HEK293T (cell line): ENCODE measurements at regions not wholly inside any gene's neighbourhood (a gene's known extent, or its start where the extent isn't known, plus 50 kb on each side); places are given as distances from the start of the nearest gene placed in this dataset.

Experiments
- CTCF ChIA-PET: fragments of 350-600 bp; formaldehyde crosslinking; extraction: SDS; loops from one replicate; lab custom pipeline; 2021; ENCODE audit warnings: antibody characterized with exemption, inconsistent platforms; lab: Yijun Ruan, JAX
- POLR2A ChIA-PET: fragments of 350-600 bp; formaldehyde crosslinking; extraction: SDS; loops from one replicate; lab custom pipeline; 2020; ENCODE audit warnings: antibody characterized with exemption, inconsistent platforms; lab: Yijun Ruan, JAX
- DNase-seq: peaks from one replicate; pipeline ENCODE4 v3.0.0; 2012; ENCODE audit warnings: mixed read lengths; ENCODE audit errors: extremely low spot score
- ARNT ChIP-seq: fragments of 450-650 bp; IDR thresholded peaks from 2 replicates; pipeline ENCODE4 v1.6.1; 2017; ENCODE audit warnings: mild to moderate bottlenecking
- BHLHE40 ChIP-seq: fragments of 450-650 bp; IDR thresholded peaks from 2 replicates; pipeline ENCODE4 v1.6.1; 2016; ENCODE audit warnings: mild to moderate bottlenecking, moderate library complexity, borderline replicate concordance
- CTBP1 ChIP-seq: fragments of 450-650 bp; IDR thresholded peaks from 2 replicates; pipeline ENCODE4 v1.6.1; 2016; ENCODE audit warnings: borderline replicate concordance
- ELF4 ChIP-seq: fragments of 450-650 bp; IDR thresholded peaks from 2 replicates; pipeline ENCODE4 v1.6.1; 2017; ENCODE audit warnings: antibody characterized with exemption
- FOXA1 ChIP-seq: fragments of 450-650 bp; IDR thresholded peaks from 2 replicates; pipeline ENCODE4 v1.6.1; 2016; ENCODE audit warnings: mild to moderate bottlenecking
- FOXK2 ChIP-seq: fragments of 450-650 bp; IDR thresholded peaks from 2 replicates; pipeline ENCODE4 v1.6.1; 2016; ENCODE audit warnings: mild to moderate bottlenecking
- FOXM1 ChIP-seq: fragments of 450-650 bp; IDR thresholded peaks from 2 replicates; pipeline ENCODE4 v1.6.1; 2017; ENCODE audit warnings: mild to moderate bottlenecking, borderline replicate concordance
- HDGF ChIP-seq: fragments of 450-650 bp; IDR thresholded peaks from 2 replicates; pipeline ENCODE4 v1.6.1; 2017; ENCODE audit warnings: antibody characterized with exemption, borderline replicate concordance
- L3MBTL2 ChIP-seq: fragments of 450-650 bp; conservative IDR thresholded peaks from 2 replicates; pipeline ENCODE4 v1.6.1; 2016; ENCODE audit warnings: mild to moderate bottlenecking
- LEF1 ChIP-seq: fragments of 450-650 bp; IDR thresholded peaks from 2 replicates; pipeline ENCODE4 v1.6.1; 2017; ENCODE audit warnings: mild to moderate bottlenecking, borderline replicate concordance
- NFRKB ChIP-seq: fragments of 450-650 bp; IDR thresholded peaks from 2 replicates; pipeline ENCODE4 v1.6.1; 2016; ENCODE audit warnings: mild to moderate bottlenecking, moderate library complexity
- SP1 ChIP-seq: fragments of 450-650 bp; IDR thresholded peaks from 2 replicates; pipeline ENCODE4 v1.6.1; 2017
- SUZ12 ChIP-seq: fragments of 450-650 bp; IDR thresholded peaks from 2 replicates; pipeline ENCODE4 v1.6.1; 2016; ENCODE audit warnings: mild to moderate bottlenecking
- TARDBP ChIP-seq: fragments of 450-650 bp; IDR thresholded peaks from 2 replicates; pipeline ENCODE4 v1.6.1; 2016
- ZNF384 ChIP-seq: fragments of 450-650 bp; IDR thresholded peaks from 2 replicates; pipeline ENCODE4 v1.6.1; 2016
- TF ChIP-seq, protein P1 (sequence below): fragments of 450-650 bp; IDR thresholded peaks from 2 replicates; pipeline ENCODE4 v1.6.1; 2016

DNA sequence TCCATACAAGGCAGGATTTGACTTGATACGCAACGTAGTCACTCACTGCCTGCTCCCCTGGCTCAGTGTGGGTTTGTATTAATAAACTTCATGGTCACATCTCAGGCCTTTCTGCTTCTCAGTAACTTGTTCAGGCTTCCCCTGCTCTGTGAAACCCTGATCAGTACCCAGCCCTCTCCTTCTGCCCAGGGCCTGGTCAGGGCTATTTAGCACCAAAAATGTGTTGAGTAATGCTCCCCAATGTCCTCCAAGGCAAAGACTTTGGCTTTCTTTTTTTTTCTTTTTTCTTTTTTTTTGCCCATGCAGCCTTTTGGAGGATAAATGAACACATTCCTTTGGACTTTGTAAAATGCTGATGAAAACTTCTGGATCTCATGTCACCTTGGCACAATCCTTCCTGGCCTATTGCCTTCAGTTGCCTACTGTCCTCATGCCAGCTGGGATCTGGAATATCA lies 399.2 kb upstream of the KLF4 start:
- POLR2A ChIA-PET, result no interaction called here
- no peak for DNase-seq
- TF ChIP-seq NFRKB (no peak), HDGF (no peak), TARDBP (no peak), FOXA1 (no peak), FOXM1 (no peak), ZNF384 (no peak), FOXK2 (no peak), CTBP1 (no peak), LEF1 (no peak), ELF4 (no peak), BHLHE40 (no peak), SP1 (no peak), L3MBTL2 (no peak), SUZ12 (no peak), ARNT (no peak)
- TF ChIP-seq, protein P1, sequence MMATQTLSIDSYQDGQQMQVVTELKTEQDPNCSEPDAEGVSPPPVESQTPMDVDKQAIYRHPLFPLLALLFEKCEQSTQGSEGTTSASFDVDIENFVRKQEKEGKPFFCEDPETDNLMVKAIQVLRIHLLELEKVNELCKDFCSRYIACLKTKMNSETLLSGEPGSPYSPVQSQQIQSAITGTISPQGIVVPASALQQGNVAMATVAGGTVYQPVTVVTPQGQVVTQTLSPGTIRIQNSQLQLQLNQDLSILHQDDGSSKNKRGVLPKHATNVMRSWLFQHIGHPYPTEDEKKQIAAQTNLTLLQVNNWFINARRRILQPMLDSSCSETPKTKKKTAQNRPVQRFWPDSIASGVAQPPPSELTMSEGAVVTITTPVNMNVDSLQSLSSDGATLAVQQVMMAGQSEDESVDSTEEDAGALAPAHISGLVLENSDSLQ, result no peak
- CTCF ChIA-PET, result no interaction called here

DNA sequence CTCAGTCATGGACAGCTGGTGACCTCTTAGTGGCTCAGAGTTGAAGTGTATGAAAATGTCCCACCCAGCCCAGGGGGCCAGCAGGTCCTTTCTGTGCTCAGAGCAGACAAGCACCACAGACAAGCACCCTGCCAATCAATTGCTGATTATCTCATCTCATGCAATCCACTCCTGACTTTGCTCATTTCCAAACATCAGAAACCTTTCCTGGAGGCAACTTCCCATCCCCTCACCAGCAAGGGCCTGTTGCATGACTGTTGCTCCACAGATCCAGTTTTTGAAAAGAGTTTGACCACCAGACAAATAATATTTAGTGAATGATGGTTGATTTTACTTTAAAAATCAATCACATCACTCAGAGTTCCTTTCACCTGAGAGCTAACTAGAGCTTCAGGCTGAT lies 397.3 kb upstream of the KLF4 start:
- no peak for DNase-seq
- TF ChIP-seq BHLHE40, result no peak
- TF ChIP-seq L3MBTL2, result no peak
- no peak for TF ChIP-seq ZNF384
- TF ChIP-seq CTBP1, result no peak
- no peak for TF ChIP-seq ARNT
- no peak for TF ChIP-seq FOXK2
- TF ChIP-seq FOXM1, result no peak
- no peak for TF ChIP-seq HDGF
- ChIA-PET CTCF (interaction anchor here (0.6 kb wide), 1 partner anchor 762 kb away, joined by 3 read pairs; no protein-coding TSS in a partner anchor), POLR2A (interaction anchor here (0.7 kb wide), 1 partner anchor 155 kb away, joined by 3 read pairs; no protein-coding TSS in a partner anchor)

DNA sequence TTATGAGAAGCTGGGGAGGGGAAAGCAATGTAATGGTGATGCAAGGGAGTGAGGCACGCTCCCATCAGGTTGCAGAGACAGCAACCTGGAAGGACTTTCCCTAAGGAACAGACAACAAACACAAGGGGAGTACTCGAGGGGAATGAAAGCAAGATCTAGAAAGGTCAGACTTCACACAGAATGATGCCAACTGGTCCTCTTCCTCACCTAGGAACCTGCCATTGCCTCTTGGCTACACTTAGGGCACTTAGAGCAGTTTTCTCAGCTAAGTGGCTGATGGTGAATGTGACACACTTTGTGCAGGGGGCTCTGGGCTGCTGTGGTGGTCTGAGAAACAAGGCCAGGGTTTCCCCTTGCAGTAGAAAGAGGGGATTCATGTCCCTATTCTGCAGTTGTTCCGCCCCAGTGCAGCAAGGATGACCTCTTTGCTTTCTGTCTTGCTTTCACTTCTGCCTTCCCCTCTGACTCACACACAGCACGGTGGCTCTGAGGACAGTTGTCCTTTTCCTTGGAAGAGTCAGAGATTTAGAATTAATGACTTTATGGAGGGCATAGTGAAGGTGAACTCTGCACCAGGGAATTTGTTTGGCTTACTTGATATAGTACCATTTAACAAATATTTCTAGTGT lies 394.0 kb upstream of the KLF4 start:
- TF ChIP-seq NFRKB, result no peak
- TF ChIP-seq LEF1, result no peak
- TF ChIP-seq L3MBTL2, result no peak
- no peak for TF ChIP-seq CTBP1
- no peak for TF ChIP-seq FOXM1
- TF ChIP-seq TARDBP, result no peak
- no peak for TF ChIP-seq SUZ12
- no peak for TF ChIP-seq BHLHE40
- no peak for TF ChIP-seq ZNF384
- TF ChIP-seq ELF4, result no peak
- no peak for TF ChIP-seq FOXK2
- no peak for TF ChIP-seq SP1
- TF ChIP-seq ARNT, result no peak
- no peak for DNase-seq
- ChIA-PET CTCF (no interaction called here), POLR2A (no interaction called here)

DNA sequence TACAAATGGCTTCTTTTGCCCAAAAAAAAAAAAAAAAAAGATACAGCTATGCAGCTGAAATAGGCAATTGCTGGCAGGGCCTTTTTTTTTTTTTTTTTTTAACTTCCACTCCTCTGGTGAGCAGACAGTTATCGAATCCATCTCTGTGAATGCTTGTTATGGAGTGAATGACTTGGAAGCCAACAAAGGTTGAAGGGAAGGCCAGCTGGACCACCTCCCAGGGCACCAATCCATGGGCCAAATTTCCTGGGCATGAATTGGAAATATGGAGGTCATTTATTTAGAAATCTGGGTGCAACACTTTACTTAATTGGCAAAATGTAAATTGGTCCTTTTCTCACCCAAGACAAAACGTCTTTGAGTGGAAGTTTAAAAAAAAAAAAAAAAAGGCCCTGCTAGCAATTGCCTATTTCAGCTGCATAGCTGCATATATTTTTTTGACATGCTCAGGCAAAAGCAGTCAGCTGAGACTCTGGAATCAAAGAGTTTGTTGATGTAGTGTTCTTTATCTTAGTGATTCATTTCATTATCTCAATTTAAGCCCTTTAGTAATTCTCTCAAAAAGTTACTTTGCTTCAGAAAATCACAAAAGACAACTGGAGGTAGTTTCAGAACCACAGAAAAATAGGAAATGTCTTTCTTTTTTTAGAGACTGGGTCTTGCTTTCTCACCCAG lies 392.2 kb upstream of the KLF4 start:
- ChIA-PET CTCF (no interaction called here), POLR2A (no interaction called here)
- DNase-seq, result no peak
- TF ChIP-seq FOXA1, result no peak
- no peak for TF ChIP-seq SP1
- TF ChIP-seq LEF1, result no peak
- TF ChIP-seq, protein P1, result no peak
- TF ChIP-seq CTBP1, result no peak
- TF ChIP-seq FOXK2, result no peak
- TF ChIP-seq BHLHE40, result no peak
- TF ChIP-seq ZNF384, result no peak
- TF ChIP-seq ARNT, result no peak
- TF ChIP-seq SUZ12, result no peak
- no peak for TF ChIP-seq HDGF
- TF ChIP-seq L3MBTL2, result no peak
- TF ChIP-seq NFRKB, result no peak
- TF ChIP-seq TARDBP, result no peak

DNA sequence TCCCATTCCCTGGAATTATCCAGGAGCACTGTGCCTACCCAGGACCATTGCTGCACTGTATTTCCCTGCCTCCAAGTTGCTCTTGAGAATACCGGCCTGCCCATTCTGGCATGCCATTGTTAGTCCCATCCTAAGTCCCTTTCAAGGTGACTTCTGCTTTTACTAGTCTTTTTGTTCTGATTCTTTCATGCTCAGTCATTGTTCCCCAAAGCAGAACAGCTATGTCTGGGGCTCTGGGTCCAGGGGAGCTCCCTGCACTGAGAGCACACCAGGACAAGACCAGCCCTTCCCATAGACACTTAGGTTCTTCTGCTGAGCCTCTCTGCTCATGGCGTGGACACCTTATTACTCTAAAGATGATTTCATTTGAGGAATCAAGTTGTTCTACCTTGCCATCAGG lies 388.9 kb upstream of the KLF4 start:
- DNase-seq, result no peak
- POLR2A ChIA-PET, result no interaction called here
- TF ChIP-seq NFRKB, result no peak
- TF ChIP-seq CTBP1, result no peak
- no peak for TF ChIP-seq L3MBTL2
- TF ChIP-seq LEF1, result no peak
- no peak for TF ChIP-seq TARDBP
- no peak for TF ChIP-seq HDGF
- CTCF ChIA-PET, result no interaction called here

DNA sequence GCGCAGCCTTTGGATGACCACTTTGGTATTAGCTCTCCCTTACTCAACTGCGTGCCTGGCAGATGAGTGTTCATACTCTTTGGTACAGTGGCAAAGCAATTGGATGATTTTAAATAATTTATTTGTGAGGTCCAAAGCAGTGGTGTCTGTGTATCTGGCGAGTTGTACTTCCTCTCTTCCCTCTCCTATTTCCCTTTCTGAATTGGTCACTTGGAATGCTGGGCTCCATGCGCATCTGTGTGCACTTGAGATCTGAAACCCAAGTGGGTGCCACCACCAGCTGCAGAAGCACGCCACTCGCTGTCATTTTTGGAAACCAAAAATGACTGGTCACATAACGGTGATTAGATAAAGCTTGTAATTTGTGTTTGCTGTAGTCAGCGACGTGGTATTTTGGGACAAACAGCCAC lies 386.0 kb upstream of the KLF4 start:
- POLR2A ChIA-PET, result no interaction called here

More for the DNA sequence above, 386.0 kb upstream of the KLF4 start:
- TF ChIP-seq, protein P1, result no peak
- no peak for TF ChIP-seq CTBP1
- TF ChIP-seq FOXK2, result no peak
- TF ChIP-seq ZNF384, result no peak
- no peak for TF ChIP-seq FOXA1
- TF ChIP-seq L3MBTL2, result no peak
- no peak for TF ChIP-seq FOXM1
- TF ChIP-seq ELF4, result no peak
- TF ChIP-seq SUZ12, result no peak
- no peak for TF ChIP-seq LEF1
- no peak for TF ChIP-seq HDGF
- no peak for TF ChIP-seq ARNT
- no peak for TF ChIP-seq TARDBP
- no peak for TF ChIP-seq NFRKB
- CTCF ChIA-PET, result interaction anchor here (0.6 kb wide), 1 partner anchor 86 kb away, joined by 5 read pairs; no protein-coding TSS in a partner anchor
- no peak for DNase-seq
